Smooth muscle cell (in vitro differentiated cells): ENCODE measurements at regions not wholly inside any gene's neighbourhood (a gene's known extent, or its start where the extent isn't known, plus 50 kb on each side); places are given as distances from the start of the nearest gene placed in this dataset.

Source experiments
- DNase-seq: peaks from one replicate; lab custom pipeline; 2025; ENCODE audit not compliant: unreplicated experiment; lab: John Stamatoyannopoulos, UW
- H2AFZ ChIP-seq: fragments of 200-600 bp; sonication (generic); 2 replicates; pipeline ENCODE4 v1.6.0; 2016; ENCODE audit warnings: antibody characterized with exemption, low read depth, mild to moderate bottlenecking
- H3F3A ChIP-seq: fragments of 200-600 bp; sonication (generic); 2 replicates; pipeline ENCODE4 v1.6.0; 2017; ENCODE audit warnings: antibody characterized with exemption, low read depth
- H3K27ac ChIP-seq: fragments of 200-600 bp; sonication (generic); 2 replicates; pipeline ENCODE4 v1.5.1; 2016; ENCODE audit warnings: low read depth, mild to moderate bottlenecking
- H3K27me3 ChIP-seq: fragments of 200-600 bp; sonication (generic); 2 replicates; pipeline ENCODE4 v1.6.1; 2016; ENCODE audit warnings: low read depth, mild to moderate bottlenecking
- H3K36me3 ChIP-seq: fragments of 200-600 bp; sonication (generic); 2 replicates; pipeline ENCODE4 v1.5.1; 2016; ENCODE audit warnings: low read depth
- H3K4me1 ChIP-seq: fragments of 200-600 bp; sonication (generic); 2 replicates; pipeline ENCODE4 v1.5.1; 2016; ENCODE audit warnings: low read depth
- H3K4me2 ChIP-seq: fragments of 200-600 bp; sonication (generic); 2 replicates; pipeline ENCODE4 v1.6.0; 2016; ENCODE audit warnings: mild to moderate bottlenecking
- H3K4me3 ChIP-seq: fragments of 200-600 bp; sonication (generic); 2 replicates; pipeline ENCODE4 v1.5.1; 2016; ENCODE audit warnings: mild to moderate bottlenecking
- H3K79me2 ChIP-seq: fragments of 200-600 bp; sonication (generic); 2 replicates; pipeline ENCODE4 v1.6.0; 2016; ENCODE audit warnings: low read depth, mild to moderate bottlenecking
- H3K9ac ChIP-seq: fragments of 200-600 bp; sonication (generic); 2 replicates; pipeline ENCODE4 v1.6.0; 2016; ENCODE audit warnings: low read depth
- H3K9me3 ChIP-seq: fragments of 200-600 bp; sonication (generic); replicated peaks from 2 replicates; pipeline ENCODE4 v1.5.1; 2016; ENCODE audit warnings: low read depth
- H4K20me1 ChIP-seq: fragments of 200-600 bp; sonication (generic); 2 replicates; pipeline ENCODE4 v1.6.0; 2016; ENCODE audit warnings: low read depth
- WGBS: methylation state at CpG from one replicate; pipeline ENCODE4 v1.1.7; 2016; ENCODE audit warnings: low lambda C conversion rate; 5-methylcytosine and 5-hydroxymethylcytosine counted together
- TF ChIP-seq, protein P1 (sequence below): fragments of 200-600 bp; sonication (generic); IDR thresholded peaks from 2 replicates; pipeline ENCODE4 v1.5.1; 2017; ENCODE audit warnings: borderline replicate concordance, mild to moderate bottlenecking, antibody characterized with exemption; ENCODE audit not compliant: insufficient read depth, poor library complexity, severe bottlenecking

- no peaks in the 10 kb centered on the region for H3K36me3 ChIP-seq
- H3K27me3 ChIP-seq: peaks cover 3% of the 10 kb centered on the region
- no peak overlapping the region for H3K4me2 ChIP-seq
- no peak overlapping the region for H3K27ac ChIP-seq
- no peak overlapping the region for H3K4me3 ChIP-seq
- H3F3A ChIP-seq: peaks cover 28% of the 10 kb centered on the region
- no peak overlapping the region for H3K9ac ChIP-seq
- H3K9me3 ChIP-seq: no peaks in the 10 kb centered on the region
- no peak overlapping the region for H2AFZ ChIP-seq
- peaks cover 24% of the 10 kb centered on the region for H3K4me1 ChIP-seq
- no peaks in the 10 kb centered on the region for H4K20me1 ChIP-seq
- DNase-seq: no peak
- 89% methylated on average over 10 of the region's 10 CpGs for WGBS
- TF ChIP-seq, protein P1, sequence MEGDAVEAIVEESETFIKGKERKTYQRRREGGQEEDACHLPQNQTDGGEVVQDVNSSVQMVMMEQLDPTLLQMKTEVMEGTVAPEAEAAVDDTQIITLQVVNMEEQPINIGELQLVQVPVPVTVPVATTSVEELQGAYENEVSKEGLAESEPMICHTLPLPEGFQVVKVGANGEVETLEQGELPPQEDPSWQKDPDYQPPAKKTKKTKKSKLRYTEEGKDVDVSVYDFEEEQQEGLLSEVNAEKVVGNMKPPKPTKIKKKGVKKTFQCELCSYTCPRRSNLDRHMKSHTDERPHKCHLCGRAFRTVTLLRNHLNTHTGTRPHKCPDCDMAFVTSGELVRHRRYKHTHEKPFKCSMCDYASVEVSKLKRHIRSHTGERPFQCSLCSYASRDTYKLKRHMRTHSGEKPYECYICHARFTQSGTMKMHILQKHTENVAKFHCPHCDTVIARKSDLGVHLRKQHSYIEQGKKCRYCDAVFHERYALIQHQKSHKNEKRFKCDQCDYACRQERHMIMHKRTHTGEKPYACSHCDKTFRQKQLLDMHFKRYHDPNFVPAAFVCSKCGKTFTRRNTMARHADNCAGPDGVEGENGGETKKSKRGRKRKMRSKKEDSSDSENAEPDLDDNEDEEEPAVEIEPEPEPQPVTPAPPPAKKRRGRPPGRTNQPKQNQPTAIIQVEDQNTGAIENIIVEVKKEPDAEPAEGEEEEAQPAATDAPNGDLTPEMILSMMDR: no peak
- H3K79me2 ChIP-seq: no peaks in the 10 kb centered on the region
Observed at GRCh38 chr16:86296256-86296655, 214.1 kb upstream of the FOXF1 start.

DNA sequence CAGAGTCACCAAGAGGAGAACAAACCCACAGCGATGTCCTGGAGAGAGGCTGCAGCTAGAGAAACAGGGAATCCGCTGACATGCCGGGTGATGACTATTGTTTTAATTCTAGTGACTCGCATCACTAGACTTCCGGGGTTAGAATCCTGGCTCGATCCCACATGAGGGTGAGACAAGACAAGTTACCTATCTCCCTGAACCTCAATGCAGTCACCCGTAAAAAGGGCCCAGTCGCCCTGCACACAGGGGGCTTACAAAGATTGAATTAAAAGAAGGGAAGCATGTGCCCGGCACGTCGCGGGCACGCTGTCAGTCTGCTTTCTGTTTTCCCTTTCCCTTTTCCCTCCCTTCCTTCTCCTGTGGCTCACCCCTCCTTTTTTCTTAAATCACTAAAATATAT, 212.9 kb upstream of the FOXF1 start:
- no peaks in the 10 kb centered on the region for H3K9me3 ChIP-seq
- H4K20me1 ChIP-seq: no peaks in the 10 kb centered on the region
- no peak overlapping the region for H2AFZ ChIP-seq
- H3K36me3 ChIP-seq: no peaks in the 10 kb centered on the region
- H3K9ac ChIP-seq: no peak overlapping the region
- no peaks in the 10 kb centered on the region for H3K27me3 ChIP-seq
- H3K79me2 ChIP-seq: no peaks in the 10 kb centered on the region
- peaks cover 27% of the 10 kb centered on the region for H3K4me1 ChIP-seq
- TF ChIP-seq, protein P1: no peak
- H3K4me2 ChIP-seq: peak overlapping the region; percentile 58
- 61% methylated on average over 13 of the region's 13 CpGs for WGBS
- peaks cover 39% of the 10 kb centered on the region for H3F3A ChIP-seq
- peak overlapping the region; percentile 85 for H3K27ac ChIP-seq
- DNase-seq: no peak
- H3K4me3 ChIP-seq: no peak overlapping the region

GRCh38 chr16:86297866-86298757, 212.2 kb upstream of the FOXF1 start:
- DNase-seq: peak; percentile 48
- Histone ChIP-seq H3K27ac (peak overlapping the region; percentile 85), H3K36me3 (no peaks in the 10 kb centered on the region), H3K9ac (no peak overlapping the region), H3K4me1 (peaks cover 27% of the 10 kb centered on the region), H3F3A (peaks cover 41% of the 10 kb centered on the region), H3K4me2 (peak overlapping the region; percentile 58), H4K20me1 (no peaks in the 10 kb centered on the region), H3K9me3 (no peaks in the 10 kb centered on the region), H3K79me2 (no peaks in the 10 kb centered on the region), H2AFZ (no peak overlapping the region), H3K4me3 (no peak overlapping the region), H3K27me3 (no peaks in the 10 kb centered on the region)
- 34% methylated on average over 31 of the region's 31 CpGs for WGBS
- TF ChIP-seq, protein P1: no peak

DNA sequence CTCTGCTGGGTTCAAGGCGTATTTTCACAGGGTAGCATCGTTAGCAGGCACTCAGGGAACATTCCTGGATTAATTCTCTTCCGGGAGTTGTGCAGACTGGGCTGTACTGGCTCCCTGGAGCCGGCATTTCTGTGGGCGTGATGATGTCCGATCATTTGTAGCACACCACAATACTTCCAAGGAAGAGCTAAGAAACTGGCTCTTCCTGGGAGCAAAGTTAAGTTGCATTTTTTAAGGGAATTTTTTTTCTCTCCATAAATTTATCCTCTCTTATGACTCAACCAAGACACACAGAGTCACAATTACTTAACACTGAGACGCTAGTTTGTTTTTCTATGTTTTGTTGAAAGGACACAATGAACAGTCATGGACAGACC, 211.6 kb upstream of the FOXF1 start:
- peak overlapping the region; percentile 85 for H3K27ac ChIP-seq
- H3K36me3 ChIP-seq: no peaks in the 10 kb centered on the region
- H3K4me2 ChIP-seq: peak overlapping the region; percentile 58
- peaks cover 27% of the 10 kb centered on the region for H3K4me1 ChIP-seq
- TF ChIP-seq, protein P1: no peak
- no peak overlapping the region for H3K4me3 ChIP-seq
- no peaks in the 10 kb centered on the region for H4K20me1 ChIP-seq
- no peak overlapping the region for H2AFZ ChIP-seq
- no peaks in the 10 kb centered on the region for H3K79me2 ChIP-seq
- no peak for DNase-seq
- WGBS: 14% methylated on average over 7 of the region's 7 CpGs
- H3K27me3 ChIP-seq: no peaks in the 10 kb centered on the region
- no peaks in the 10 kb centered on the region for H3K9me3 ChIP-seq
- no peak overlapping the region for H3K9ac ChIP-seq
- H3F3A ChIP-seq: peaks cover 41% of the 10 kb centered on the region
